ENCODE measurements at regions not wholly inside any gene's neighbourhood (a gene's known extent, or its start where the extent isn't known, plus 50 kb on each side); places are given as distances from the start of the nearest gene placed in this dataset.

DNA sequence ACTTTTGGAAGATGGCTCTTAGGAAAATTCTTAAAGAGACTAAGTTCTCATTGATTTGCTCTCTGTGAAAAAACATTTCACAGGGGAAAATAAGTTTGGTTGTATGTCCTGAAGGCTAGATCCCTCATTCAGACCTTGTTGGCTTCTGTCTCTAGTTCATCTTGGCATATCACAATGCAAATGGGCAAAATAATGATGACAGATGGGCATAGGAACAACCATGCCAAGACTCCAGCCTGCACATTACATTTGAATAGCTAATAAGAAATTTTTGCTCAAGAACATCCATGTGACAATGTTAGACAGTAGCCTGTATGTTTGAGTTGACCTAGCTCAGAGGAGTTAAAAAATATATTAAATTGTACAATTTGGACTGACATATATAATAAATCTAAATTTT, 292.9 kb downstream of the PLA2G4A start:
- Histone ChIP-seq H3K27ac (ENCODE audit: low read depth in 1 of 2, low read length in 2 of 2) (no peak overlapping the region), H3K9ac (ENCODE audit: low read depth in 1 of 2, low read length in 2 of 2) (no peak overlapping the region), H3K9me3 (ENCODE audit: control insufficient read depth in 4 of 4, low read length in 3 of 4) (no peaks in the 10 kb centered on the region), H3K4me3 (ENCODE audit: low read depth in 1 of 3, low read length in 3 of 3) (no peak overlapping the region), H3K4me1 (ENCODE audit: control insufficient read depth in 4 of 4, insufficient read depth in 4 of 4, low read length in 3 of 4) (no peaks in the 10 kb centered on the region), H3K27me3 (ENCODE audit: control insufficient read depth in 4 of 4, insufficient read depth in 4 of 4, low read length in 3 of 4) (peaks cover 0 to 5% (median 0%) of the 10 kb centered on the region in 4 donors), H3K36me3 (ENCODE audit: control insufficient read depth in 4 of 4, insufficient read depth in 3 of 4, low read depth in 1 of 4, low read length in 3 of 4) (no peaks in the 10 kb centered on the region)
- no peak for DNase-seq (ENCODE audit: low spot score)
- TF ChIP-seq RAD21 (IDR thresholded peaks at IDR 0.05) (no peak), YY1 (IDR thresholded peaks at IDR 0.05) (no peak), HNF4A (conservative IDR thresholded peaks at IDR 0.05) (no peak), RXRA (IDR thresholded peaks at IDR 0.05) (no peak), GABPA (IDR thresholded peaks at IDR 0.05 in 1 of 2, conservative IDR thresholded peaks at IDR 0.05 in 1 of 2) (no peak), EGR1 (IDR thresholded peaks at IDR 0.05; ENCODE audit: low read depth in 2 of 2) (no peak), TAF1 (conservative IDR thresholded peaks at IDR 0.05) (no peak)
- TF ChIP-seq, protein P1, sequence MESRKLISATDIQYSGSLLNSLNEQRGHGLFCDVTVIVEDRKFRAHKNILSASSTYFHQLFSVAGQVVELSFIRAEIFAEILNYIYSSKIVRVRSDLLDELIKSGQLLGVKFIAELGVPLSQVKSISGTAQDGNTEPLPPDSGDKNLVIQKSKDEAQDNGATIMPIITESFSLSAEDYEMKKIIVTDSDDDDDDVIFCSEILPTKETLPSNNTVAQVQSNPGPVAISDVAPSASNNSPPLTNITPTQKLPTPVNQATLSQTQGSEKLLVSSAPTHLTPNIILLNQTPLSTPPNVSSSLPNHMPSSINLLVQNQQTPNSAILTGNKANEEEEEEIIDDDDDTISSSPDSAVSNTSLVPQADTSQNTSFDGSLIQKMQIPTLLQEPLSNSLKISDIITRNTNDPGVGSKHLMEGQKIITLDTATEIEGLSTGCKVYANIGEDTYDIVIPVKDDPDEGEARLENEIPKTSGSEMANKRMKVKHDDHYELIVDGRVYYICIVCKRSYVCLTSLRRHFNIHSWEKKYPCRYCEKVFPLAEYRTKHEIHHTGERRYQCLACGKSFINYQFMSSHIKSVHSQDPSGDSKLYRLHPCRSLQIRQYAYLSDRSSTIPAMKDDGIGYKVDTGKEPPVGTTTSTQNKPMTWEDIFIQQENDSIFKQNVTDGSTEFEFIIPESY (IDR thresholded peaks at IDR 0.05) = no peak
- TF ChIP-seq, protein P2, sequence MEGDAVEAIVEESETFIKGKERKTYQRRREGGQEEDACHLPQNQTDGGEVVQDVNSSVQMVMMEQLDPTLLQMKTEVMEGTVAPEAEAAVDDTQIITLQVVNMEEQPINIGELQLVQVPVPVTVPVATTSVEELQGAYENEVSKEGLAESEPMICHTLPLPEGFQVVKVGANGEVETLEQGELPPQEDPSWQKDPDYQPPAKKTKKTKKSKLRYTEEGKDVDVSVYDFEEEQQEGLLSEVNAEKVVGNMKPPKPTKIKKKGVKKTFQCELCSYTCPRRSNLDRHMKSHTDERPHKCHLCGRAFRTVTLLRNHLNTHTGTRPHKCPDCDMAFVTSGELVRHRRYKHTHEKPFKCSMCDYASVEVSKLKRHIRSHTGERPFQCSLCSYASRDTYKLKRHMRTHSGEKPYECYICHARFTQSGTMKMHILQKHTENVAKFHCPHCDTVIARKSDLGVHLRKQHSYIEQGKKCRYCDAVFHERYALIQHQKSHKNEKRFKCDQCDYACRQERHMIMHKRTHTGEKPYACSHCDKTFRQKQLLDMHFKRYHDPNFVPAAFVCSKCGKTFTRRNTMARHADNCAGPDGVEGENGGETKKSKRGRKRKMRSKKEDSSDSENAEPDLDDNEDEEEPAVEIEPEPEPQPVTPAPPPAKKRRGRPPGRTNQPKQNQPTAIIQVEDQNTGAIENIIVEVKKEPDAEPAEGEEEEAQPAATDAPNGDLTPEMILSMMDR (IDR thresholded peaks at IDR 0.05; ENCODE audit: low read depth, low read length, missing input control) = no peak

DNA sequence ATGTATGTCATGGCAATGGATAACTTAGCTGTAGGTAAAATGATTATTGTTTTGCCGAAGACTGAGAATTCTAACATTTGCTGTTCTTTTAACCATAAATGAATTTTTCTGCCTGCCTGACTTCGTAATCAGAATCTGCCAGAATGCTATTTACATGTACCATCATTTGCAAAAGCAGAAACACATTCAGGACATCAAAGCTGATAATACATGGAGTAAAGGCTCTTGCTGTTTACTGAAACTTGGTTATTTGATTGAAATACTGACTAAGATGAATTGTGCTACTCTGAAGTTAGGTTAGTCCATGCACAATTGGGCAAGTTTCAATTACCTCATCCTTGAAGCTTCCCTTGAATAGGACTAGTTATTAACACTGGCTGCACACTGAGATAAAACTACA, 293.8 kb downstream of the PLA2G4A start:
- TF ChIP-seq RAD21 (IDR thresholded peaks at IDR 0.05) (no peak), NR2F2 (IDR thresholded peaks at IDR 0.05) (no peak), HNF4G (IDR thresholded peaks at IDR 0.05) (no peak), JUND (IDR thresholded peaks at IDR 0.05) (no peak), GABPA (IDR thresholded peaks at IDR 0.05 in 1 of 2, conservative IDR thresholded peaks at IDR 0.05 in 1 of 2) (no peak), SP1 (IDR thresholded peaks at IDR 0.05) (no peak), HNF4A (conservative IDR thresholded peaks at IDR 0.05) (no peak), EGR1 (IDR thresholded peaks at IDR 0.05; ENCODE audit: low read depth in 2 of 2) (no peak)
- TF ChIP-seq, protein P3, sequence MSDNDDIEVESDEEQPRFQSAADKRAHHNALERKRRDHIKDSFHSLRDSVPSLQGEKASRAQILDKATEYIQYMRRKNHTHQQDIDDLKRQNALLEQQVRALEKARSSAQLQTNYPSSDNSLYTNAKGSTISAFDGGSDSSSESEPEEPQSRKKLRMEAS (IDR thresholded peaks at IDR 0.05) = no peak
- TF ChIP-seq, protein P2 (IDR thresholded peaks at IDR 0.05; ENCODE audit: low read depth, low read length, missing input control) = no peak
- TF ChIP-seq, protein P1 (IDR thresholded peaks at IDR 0.05) = no peak
- 67% methylated on average over 2 of the region's 2 CpGs for WGBS
- Histone ChIP-seq H3K27me3 (ENCODE audit: control insufficient read depth in 4 of 4, insufficient read depth in 4 of 4, low read length in 3 of 4) (peaks cover 0 to 5% (median 0%) of the 10 kb centered on the region in 4 donors), H3K9ac (ENCODE audit: low read depth in 1 of 2, low read length in 2 of 2) (no peak overlapping the region), H3K36me3 (ENCODE audit: control insufficient read depth in 4 of 4, insufficient read depth in 3 of 4, low read depth in 1 of 4, low read length in 3 of 4) (no peaks in the 10 kb centered on the region), H3K9me3 (ENCODE audit: control insufficient read depth in 4 of 4, low read length in 3 of 4) (no peaks in the 10 kb centered on the region), H3K4me3 (ENCODE audit: low read depth in 1 of 3, low read length in 3 of 3) (no peak overlapping the region), H3K4me1 (ENCODE audit: control insufficient read depth in 4 of 4, insufficient read depth in 4 of 4, low read length in 3 of 4) (no peaks in the 10 kb centered on the region), H3K27ac (ENCODE audit: low read depth in 1 of 2, low read length in 2 of 2) (no peak overlapping the region)
- no peak for DNase-seq (ENCODE audit: low spot score)

Measured in liver (tissue), 8 donors.